ENCODE measurements at regions not wholly inside any gene's neighbourhood (a gene's known extent, or its start where the extent isn't known, plus 50 kb on each side); places are given as distances from the start of the nearest gene placed in this dataset.
"Not testable (repeated sequence)": the region's sequence is repeated elsewhere in the genome, so short reads cannot be mapped to it uniquely, and the experiment has no call there.

- Histone ChIP-seq H3K27me3 (no peaks in the 10 kb centered on the region), H3K36me3 (no peaks in the 10 kb centered on the region), H3K9me3 (no peaks in the 10 kb centered on the region), H3K4me3 (no peak overlapping the region), H3K27ac (no peak overlapping the region), H3K9ac (ENCODE audit: low read depth in 2 of 2, low read length in 2 of 2) (no peak overlapping the region), H3K4me1 (no peaks in the 10 kb centered on the region)
- TF ChIP-seq CTCF (IDR thresholded peaks at IDR 0.05): no peak
- intact Hi-C loops (cut with DNase I): no loop called here
- no peak for DNase-seq
These were observed 160.9 kb upstream of the GALNT15 start for GRCh38 chr3:16013568-16013967.

- H3K4me1 ChIP-seq; H3K27me3 ChIP-seq; H3K4me3 ChIP-seq; H3K27ac ChIP-seq; intact Hi-C loops (cut with DNase I); H3K36me3 ChIP-seq; H3K9me3 ChIP-seq; H3K9ac ChIP-seq (ENCODE audit: low read depth in 2 of 2, low read length in 2 of 2); DNase-seq: not testable (repeated sequence)
These were observed 152.7 kb upstream of the GALNT15 start for GRCh38 chr3:16021801-16022200.

GRCh38 chr3:16023881-16024280, 150.6 kb upstream of the GALNT15 start:
- H3K9me3 ChIP-seq; H3K27ac ChIP-seq; H3K27me3 ChIP-seq; H3K36me3 ChIP-seq; intact Hi-C loops (cut with DNase I); H3K9ac ChIP-seq (ENCODE audit: low read depth in 2 of 2, low read length in 2 of 2); H3K4me3 ChIP-seq; H3K4me1 ChIP-seq; DNase-seq: not testable (repeated sequence)

GRCh38 chr3:16024548-16024947, 149.9 kb upstream of the GALNT15 start:
- no peak for DNase-seq
- Histone ChIP-seq H3K27ac (no peak overlapping the region), H3K36me3 (no peaks in the 10 kb centered on the region), H3K9ac (ENCODE audit: low read depth in 2 of 2, low read length in 2 of 2) (no peak overlapping the region), H3K4me3 (no peak overlapping the region), H3K9me3 (no peaks in the 10 kb centered on the region), H3K27me3 (no peaks in the 10 kb centered on the region), H3K4me1 (no peaks in the 10 kb centered on the region)
- no peak for TF ChIP-seq CTCF (IDR thresholded peaks at IDR 0.05)
- intact Hi-C loops (cut with DNase I): no loop called here

GRCh38 chr3:16026753-16027152, 147.7 kb upstream of the GALNT15 start:
- Histone ChIP-seq H3K9ac (ENCODE audit: low read depth in 2 of 2, low read length in 2 of 2) (no peak overlapping the region), H3K9me3 (no peaks in the 10 kb centered on the region), H3K4me1 (no peaks in the 10 kb centered on the region), H3K27me3 (no peaks in the 10 kb centered on the region), H3K36me3 (no peaks in the 10 kb centered on the region), H3K27ac (no peak overlapping the region), H3K4me3 (no peak overlapping the region)
- no peak for DNase-seq
- intact Hi-C loops (cut with DNase I): no loop called here
- no peak for TF ChIP-seq CTCF (IDR thresholded peaks at IDR 0.05)

GRCh38 chr3:16028604-16029003, 145.9 kb upstream of the GALNT15 start:
- H3K36me3 ChIP-seq: no peaks in the 10 kb centered on the region

More at GRCh38 chr3:16028604-16029003, 145.9 kb upstream of the GALNT15 start:
- H3K9ac ChIP-seq (ENCODE audit: low read depth in 2 of 2, low read length in 2 of 2): no peak overlapping the region
- no peaks in the 10 kb centered on the region for H3K4me1 ChIP-seq
- H3K9me3 ChIP-seq: no peaks in the 10 kb centered on the region
- intact Hi-C loops (cut with DNase I): no loop called here
- no peak overlapping the region for H3K4me3 ChIP-seq
- DNase-seq: no peak
- H3K27ac ChIP-seq: no peak overlapping the region
- no peak for TF ChIP-seq CTCF (IDR thresholded peaks at IDR 0.05)
- H3K27me3 ChIP-seq: no peaks in the 10 kb centered on the region

All from colonic mucosa (tissue), 4 donors.